Epithelial cell of esophagus (primary cell): ENCODE measurements at regions not wholly inside any gene's neighbourhood (a gene's known extent, or its start where the extent isn't known, plus 50 kb on each side); places are given as distances from the start of the nearest gene placed in this dataset.

Experiments used
- DNase-seq: peaks from one replicate; pipeline ENCODE4 v3.0.0; 2010; ENCODE audit warnings: low read depth
- H3K4me3 ChIP-seq: 2 replicates; pipeline ENCODE4 v1.5.1; 2011; ENCODE audit warnings: mild to moderate bottlenecking, low read length, control low read depth
- TF ChIP-seq, protein P1 (sequence below): IDR thresholded peaks from 2 replicates; pipeline ENCODE4 v1.5.1; 2011; ENCODE audit warnings: low read depth, mild to moderate bottlenecking, low read length, control low read depth, inconsistent platforms; ENCODE audit not compliant: insufficient read depth; ENCODE audit errors: missing control alignments

DNA sequence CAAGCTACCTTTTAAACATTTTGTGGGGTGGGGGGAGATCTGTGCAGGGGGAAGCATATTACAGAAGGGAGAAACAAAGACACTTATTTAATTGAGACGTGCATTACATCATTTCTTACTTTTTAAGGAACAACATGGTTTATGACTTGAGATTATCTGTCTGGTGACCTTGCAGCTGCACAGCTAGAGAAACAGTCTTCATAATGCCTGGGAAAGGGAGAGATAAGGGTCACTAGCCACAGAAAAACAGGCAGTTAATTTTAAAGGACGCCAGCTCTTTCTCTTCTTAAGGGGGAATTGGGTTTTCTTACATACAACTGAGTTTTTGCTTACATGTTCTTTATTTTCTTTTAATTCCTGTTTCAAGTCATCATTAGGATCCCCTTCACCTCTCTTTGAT lies 147.9 kb downstream of the SST start:
- DNase-seq: no peak
- TF ChIP-seq, protein P1, sequence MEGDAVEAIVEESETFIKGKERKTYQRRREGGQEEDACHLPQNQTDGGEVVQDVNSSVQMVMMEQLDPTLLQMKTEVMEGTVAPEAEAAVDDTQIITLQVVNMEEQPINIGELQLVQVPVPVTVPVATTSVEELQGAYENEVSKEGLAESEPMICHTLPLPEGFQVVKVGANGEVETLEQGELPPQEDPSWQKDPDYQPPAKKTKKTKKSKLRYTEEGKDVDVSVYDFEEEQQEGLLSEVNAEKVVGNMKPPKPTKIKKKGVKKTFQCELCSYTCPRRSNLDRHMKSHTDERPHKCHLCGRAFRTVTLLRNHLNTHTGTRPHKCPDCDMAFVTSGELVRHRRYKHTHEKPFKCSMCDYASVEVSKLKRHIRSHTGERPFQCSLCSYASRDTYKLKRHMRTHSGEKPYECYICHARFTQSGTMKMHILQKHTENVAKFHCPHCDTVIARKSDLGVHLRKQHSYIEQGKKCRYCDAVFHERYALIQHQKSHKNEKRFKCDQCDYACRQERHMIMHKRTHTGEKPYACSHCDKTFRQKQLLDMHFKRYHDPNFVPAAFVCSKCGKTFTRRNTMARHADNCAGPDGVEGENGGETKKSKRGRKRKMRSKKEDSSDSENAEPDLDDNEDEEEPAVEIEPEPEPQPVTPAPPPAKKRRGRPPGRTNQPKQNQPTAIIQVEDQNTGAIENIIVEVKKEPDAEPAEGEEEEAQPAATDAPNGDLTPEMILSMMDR: no peak
- no peak overlapping the region for H3K4me3 ChIP-seq

DNA sequence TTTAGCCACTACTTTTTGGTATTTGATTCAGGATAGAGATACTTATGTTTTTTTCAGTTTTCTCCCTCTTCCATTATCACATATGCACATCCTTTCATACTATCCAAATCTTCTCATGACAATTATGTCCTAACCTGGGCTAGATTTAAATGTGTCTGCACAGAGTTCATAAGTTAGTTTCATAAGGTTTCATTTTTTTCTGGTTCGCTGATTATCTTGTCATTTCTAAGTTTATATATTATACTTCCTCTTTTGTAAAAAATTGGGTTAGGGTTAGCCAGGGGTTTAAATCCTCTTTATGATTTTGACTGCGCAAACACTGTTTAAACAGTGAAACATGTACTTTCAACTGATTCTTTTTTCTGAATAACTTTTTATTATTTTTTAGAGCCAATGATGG lies 148.6 kb downstream of the SST start:
- H3K4me3 ChIP-seq: no peak overlapping the region
- no peak for DNase-seq
- TF ChIP-seq, protein P1: no peak

DNA sequence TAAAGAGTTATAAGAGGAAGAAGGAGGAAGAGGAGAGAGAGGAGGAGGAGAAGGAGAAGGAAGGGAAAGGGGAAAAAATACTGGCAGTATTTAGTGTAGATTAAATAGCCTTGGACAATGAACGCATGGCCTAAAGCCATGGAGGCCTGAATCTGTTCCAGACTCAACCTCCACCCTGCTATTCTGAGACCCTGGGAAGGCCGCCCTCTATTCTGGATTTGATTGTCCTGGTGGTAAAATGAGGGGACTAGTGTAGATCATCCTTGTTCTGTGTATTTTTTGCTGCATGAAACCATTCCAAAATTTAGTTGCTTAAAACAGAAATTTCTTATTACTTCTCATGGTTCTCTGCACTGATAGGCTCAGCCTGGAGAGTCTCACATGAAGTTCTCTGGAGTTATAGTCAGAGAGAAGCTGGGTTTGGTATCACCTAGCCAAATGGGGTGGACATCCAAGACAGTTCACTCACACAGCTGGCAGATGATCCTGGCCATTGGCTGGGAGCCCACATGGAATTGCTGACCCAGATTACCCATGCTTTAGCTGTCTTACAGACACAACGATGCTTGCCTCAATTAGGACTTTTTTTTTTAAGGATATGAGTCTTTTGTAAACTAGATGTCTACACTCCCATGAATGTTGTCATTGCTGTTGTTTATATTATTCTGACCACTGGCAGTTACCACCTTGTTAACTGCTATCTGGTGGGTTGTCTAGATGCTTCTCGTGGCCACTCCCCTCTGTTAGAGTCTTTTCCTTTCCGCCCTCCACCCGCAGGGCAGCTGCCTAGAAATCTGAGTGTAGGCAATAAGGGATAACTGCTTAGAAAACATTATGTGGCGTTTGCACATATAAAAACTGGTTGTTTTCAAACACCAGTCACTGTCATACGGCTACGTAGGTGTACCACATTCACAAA lies 149.9 kb downstream of the SST start:
- no peak for DNase-seq
- no peak overlapping the region for H3K4me3 ChIP-seq
- TF ChIP-seq, protein P1: no peak

DNA sequence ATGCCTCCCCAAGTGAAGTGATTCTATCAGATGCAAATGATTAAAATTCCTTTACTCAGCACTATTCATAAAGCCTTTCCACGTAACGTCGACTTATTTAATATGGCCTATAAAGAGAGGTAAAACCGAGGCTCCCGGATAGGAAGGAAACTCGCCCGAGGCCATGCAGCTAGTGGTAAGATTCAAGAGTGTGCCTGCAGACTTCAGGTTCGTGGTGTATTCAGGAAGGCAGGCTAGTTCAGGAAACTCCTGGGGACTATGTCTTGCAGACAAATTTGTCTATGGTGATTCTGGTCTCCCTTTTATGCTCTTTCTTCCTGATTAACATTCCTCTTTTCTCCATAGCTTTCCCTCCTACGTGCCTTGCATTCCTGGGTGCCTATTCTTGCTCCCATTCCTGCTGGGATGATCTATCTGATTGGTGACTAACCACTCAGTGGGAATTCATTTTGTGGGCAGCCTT lies 150.7 kb downstream of the SST start:
- H3K4me3 ChIP-seq: no peak overlapping the region
- TF ChIP-seq, protein P1: no peak
- DNase-seq: no peak

DNA sequence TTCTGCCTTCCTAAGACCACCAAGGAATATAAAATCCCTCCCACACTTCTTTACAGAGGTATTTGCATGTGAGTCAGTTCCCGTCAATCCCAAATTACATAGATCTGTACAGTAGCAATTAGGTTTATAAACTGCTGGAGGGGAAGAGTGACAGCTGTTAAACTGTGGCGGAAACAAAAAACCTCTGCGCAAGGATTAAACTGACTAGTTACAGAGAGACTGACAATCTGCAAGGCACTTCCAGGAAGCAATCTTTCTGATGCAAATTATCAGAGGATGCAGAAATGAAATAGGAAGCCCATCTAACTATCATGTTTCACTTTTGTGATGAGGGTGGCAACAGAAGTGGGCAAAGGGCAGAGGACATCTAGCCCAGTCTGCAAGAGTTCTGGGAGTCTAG lies 150.4 kb downstream of the RTP4 start:
- no peak for DNase-seq
- TF ChIP-seq, protein P1: no peak
- no peak overlapping the region for H3K4me3 ChIP-seq

DNA sequence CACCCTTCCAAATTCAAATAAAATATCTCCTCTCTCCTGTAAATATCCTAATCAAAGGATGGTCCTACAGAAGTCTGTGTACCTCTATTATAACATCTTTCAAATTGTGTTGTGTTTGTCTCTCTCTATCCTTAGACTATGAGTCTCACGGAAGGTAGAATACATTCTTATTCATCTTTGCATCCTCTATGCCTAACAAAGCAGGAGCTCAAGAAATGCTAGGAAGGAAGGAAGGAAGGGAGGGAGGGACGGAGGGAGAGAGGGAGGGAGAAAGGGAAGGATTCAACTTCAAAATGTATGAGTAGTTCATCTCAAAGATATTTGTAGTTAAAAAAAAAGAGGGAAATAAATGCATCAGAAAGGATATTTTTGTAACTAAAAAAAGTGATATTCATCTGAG lies 150.0 kb downstream of the RTP4 start:
- H3K4me3 ChIP-seq: no peak overlapping the region
- TF ChIP-seq, protein P1: no peak

More for the DNA sequence above, 150.0 kb downstream of the RTP4 start:
- DNase-seq: no peak
